Neural progenitor cell (in vitro differentiated cells): ENCODE measurements at regions not wholly inside any gene's neighbourhood (a gene's known extent, or its start where the extent isn't known, plus 50 kb on each side); places are given as distances from the start of the nearest gene placed in this dataset.

Experiments used
- EZH2phosphoT487 ChIP-seq: fragments of 200-600 bp; sonication (generic); IDR thresholded peaks from 2 replicates; pipeline ENCODE4 v1.6.1; 2017; ENCODE audit warnings: antibody characterized with exemption
- TF ChIP-seq, protein P1 (sequence below): fragments of 200-600 bp; sonication (generic); IDR thresholded peaks from 2 replicates; pipeline ENCODE4 v1.5.1; 2017; ENCODE audit warnings: antibody characterized with exemption, mild to moderate bottlenecking

DNA sequence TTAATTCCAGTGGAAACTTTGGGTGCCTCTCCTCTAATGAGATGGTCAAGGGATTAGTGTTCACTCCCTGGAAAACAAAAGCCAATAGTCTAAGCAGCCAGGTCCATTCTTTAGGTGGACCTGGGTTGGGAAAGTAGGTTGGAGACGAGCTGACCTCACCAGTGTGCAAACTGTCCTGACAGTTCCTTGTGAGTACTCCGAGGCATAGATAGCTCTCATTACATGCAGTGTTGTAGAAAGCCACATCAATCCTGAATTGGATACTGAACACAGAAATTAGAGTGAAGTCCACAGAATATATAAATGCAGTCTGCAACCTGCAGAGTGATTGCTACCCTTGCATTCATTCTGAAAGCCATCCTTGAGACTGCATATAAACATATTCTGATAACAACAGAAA is 675.1 kb upstream of the CXADR start:
- no peak for TF ChIP-seq EZH2phosphoT487
- TF ChIP-seq, protein P1, sequence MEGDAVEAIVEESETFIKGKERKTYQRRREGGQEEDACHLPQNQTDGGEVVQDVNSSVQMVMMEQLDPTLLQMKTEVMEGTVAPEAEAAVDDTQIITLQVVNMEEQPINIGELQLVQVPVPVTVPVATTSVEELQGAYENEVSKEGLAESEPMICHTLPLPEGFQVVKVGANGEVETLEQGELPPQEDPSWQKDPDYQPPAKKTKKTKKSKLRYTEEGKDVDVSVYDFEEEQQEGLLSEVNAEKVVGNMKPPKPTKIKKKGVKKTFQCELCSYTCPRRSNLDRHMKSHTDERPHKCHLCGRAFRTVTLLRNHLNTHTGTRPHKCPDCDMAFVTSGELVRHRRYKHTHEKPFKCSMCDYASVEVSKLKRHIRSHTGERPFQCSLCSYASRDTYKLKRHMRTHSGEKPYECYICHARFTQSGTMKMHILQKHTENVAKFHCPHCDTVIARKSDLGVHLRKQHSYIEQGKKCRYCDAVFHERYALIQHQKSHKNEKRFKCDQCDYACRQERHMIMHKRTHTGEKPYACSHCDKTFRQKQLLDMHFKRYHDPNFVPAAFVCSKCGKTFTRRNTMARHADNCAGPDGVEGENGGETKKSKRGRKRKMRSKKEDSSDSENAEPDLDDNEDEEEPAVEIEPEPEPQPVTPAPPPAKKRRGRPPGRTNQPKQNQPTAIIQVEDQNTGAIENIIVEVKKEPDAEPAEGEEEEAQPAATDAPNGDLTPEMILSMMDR, result no peak
